ENCODE measurements at regions not wholly inside any gene's neighbourhood (a gene's known extent, or its start where the extent isn't known, plus 50 kb on each side); places are given as distances from the start of the nearest gene placed in this dataset.

DNA sequence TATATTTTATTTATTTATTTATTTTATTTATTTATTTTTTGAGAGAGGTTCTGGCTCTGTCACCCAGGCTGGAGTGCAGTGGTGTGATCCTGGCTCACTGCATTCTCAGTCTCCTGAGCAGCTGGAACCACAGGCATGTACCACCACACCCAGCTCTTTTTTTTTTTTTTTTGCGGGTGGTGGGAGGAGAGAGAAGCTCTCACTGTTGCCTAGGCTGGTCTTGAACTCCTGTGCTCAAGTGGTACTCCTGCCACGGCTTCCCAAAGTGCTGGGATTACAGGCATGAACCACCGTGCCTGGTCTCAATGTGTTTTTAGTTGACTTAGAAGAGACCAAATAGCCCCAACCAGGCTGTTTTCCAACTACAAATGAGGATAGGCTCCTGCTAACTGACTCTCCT lies 80.7 kb downstream of the PDCL3 start:
- TF ChIP-seq, protein P1, sequence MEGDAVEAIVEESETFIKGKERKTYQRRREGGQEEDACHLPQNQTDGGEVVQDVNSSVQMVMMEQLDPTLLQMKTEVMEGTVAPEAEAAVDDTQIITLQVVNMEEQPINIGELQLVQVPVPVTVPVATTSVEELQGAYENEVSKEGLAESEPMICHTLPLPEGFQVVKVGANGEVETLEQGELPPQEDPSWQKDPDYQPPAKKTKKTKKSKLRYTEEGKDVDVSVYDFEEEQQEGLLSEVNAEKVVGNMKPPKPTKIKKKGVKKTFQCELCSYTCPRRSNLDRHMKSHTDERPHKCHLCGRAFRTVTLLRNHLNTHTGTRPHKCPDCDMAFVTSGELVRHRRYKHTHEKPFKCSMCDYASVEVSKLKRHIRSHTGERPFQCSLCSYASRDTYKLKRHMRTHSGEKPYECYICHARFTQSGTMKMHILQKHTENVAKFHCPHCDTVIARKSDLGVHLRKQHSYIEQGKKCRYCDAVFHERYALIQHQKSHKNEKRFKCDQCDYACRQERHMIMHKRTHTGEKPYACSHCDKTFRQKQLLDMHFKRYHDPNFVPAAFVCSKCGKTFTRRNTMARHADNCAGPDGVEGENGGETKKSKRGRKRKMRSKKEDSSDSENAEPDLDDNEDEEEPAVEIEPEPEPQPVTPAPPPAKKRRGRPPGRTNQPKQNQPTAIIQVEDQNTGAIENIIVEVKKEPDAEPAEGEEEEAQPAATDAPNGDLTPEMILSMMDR (IDR thresholded peaks at IDR 0.05): no peak
- Mint-ChIP-seq H3K27me3 (ENCODE audit: unreplicated experiment) (peaks cover 43% of the 10 kb centered on the region), H3K36me3 (ENCODE audit: unreplicated experiment) (no peaks in the 10 kb centered on the region), H3K27ac (ENCODE audit: unreplicated experiment) (no peak overlapping the region), H3K4me3 (ENCODE audit: unreplicated experiment) (no peak overlapping the region), H3K4me1 (ENCODE audit: unreplicated experiment) (peaks cover 5% of the 10 kb centered on the region), H3K9me3 (ENCODE audit: unreplicated experiment) (peaks cover 4% of the 10 kb centered on the region)
- DNase-seq (ENCODE audit: extremely low spot score, unreplicated experiment): no peak

DNA sequence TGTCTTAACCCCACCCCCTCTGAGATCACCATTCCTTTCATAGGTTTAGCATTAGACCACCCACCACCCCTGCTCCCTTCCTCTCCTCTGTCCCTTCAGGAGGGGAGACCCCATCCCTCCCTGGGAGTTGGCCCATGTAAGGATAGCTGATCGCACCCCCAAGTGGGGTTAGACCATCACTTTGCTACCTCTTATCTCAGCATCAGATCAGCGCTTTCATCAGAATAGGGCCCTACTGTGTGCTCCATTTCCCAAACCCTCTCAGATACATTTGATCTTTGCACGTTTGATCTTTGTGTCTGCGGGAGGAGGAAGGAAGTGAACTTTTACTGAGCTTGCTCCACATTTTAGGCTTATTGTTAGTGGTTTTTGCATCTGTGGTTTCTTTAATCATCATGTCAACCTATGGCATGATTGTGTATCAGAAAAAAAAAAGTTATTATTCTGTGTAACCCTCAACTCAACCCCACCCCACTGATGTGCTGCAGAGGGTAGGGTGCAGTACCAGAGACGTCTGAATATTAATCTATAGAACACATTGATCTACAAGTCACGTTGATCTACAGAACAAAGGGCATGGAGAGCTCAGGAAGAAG lies 81.2 kb downstream of the PDCL3 start:
- H3K4me3 Mint-ChIP-seq (ENCODE audit: unreplicated experiment): no peak overlapping the region
- no peaks in the 10 kb centered on the region for H3K36me3 Mint-ChIP-seq (ENCODE audit: unreplicated experiment)
- no peak overlapping the region for H3K27ac Mint-ChIP-seq (ENCODE audit: unreplicated experiment)

DNA sequence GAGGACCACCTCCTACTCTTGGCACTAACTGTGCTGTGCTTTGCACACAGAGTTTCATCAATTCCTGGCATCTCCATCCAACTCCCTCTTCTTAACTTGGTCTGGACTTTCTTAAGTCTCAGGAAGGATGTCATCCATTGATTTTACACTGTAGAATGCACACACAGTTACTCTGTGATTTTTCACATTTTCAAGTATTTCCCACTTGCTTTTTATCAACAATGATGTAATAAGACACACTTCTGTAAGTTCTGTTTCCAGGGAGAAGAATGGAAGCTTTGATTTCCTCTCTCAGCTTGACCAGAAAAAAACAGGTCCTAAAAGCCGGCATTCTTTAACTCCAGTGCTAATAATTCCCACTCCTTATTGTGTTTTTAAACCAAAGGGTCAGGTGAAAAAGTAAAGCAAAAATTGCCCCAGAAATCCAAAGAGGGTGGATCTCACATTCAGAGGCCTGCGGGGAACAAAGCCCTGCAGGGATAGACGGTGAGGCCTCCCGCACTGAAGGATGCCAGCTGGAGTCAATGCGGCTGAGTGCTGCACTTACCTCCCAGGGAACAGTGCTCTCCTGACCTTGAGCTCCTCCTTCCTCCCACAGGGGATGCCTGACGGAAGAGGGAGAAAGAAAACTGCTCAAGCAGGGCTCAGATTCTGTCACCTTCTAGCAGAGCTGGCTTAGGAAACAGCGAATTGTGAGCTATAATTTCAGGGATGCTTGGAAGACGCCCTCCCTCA lies 83.1 kb downstream of the PDCL3 start:
- Mint-ChIP-seq H3K27me3 (ENCODE audit: unreplicated experiment) (peaks cover 34% of the 10 kb centered on the region), H3K9me3 (ENCODE audit: unreplicated experiment) (peaks cover 6% of the 10 kb centered on the region), H3K4me3 (ENCODE audit: unreplicated experiment) (no peak overlapping the region), H3K36me3 (ENCODE audit: unreplicated experiment) (no peaks in the 10 kb centered on the region), H3K27ac (ENCODE audit: unreplicated experiment) (no peak overlapping the region), H3K4me1 (ENCODE audit: unreplicated experiment) (peaks cover 5% of the 10 kb centered on the region)
- no peak for DNase-seq (ENCODE audit: extremely low spot score, unreplicated experiment)
- TF ChIP-seq, protein P1 (IDR thresholded peaks at IDR 0.05): no peak

More for the DNA sequence above, 81.2 kb downstream of the PDCL3 start:
- TF ChIP-seq, protein P1 (IDR thresholded peaks at IDR 0.05): no peak
- DNase-seq (ENCODE audit: extremely low spot score, unreplicated experiment): no peak
- Mint-ChIP-seq H3K27me3 (ENCODE audit: unreplicated experiment) (peaks cover 39% of the 10 kb centered on the region), H3K9me3 (ENCODE audit: unreplicated experiment) (peaks cover 4% of the 10 kb centered on the region), H3K4me1 (ENCODE audit: unreplicated experiment) (peaks cover 5% of the 10 kb centered on the region)

DNA sequence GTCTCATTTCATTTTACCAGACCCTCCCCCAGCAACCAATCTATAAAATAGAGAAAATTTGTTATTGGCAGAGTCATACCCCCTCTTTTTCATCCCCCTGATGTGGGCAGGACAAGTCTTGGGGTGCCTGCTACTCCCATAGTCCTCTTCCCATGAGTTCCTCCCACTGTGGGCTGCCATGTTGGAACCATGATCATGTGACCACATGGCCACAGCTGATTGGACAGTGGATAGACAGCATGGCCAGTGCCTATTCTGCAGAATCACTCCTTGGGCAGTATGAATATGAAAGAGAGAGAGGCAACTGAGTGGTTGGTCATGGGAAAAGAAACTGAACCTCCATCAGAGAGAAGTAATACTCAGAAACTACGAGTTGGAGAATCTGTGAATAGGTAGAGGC lies 84.9 kb downstream of the PDCL3 start:
- H3K9me3 Mint-ChIP-seq (ENCODE audit: unreplicated experiment): peaks cover 9% of the 10 kb centered on the region
- TF ChIP-seq, protein P1 (IDR thresholded peaks at IDR 0.05): no peak
- peaks cover 35% of the 10 kb centered on the region for H3K27me3 Mint-ChIP-seq (ENCODE audit: unreplicated experiment)
- DNase-seq (ENCODE audit: extremely low spot score, unreplicated experiment): peak; percentile 42
- H3K36me3 Mint-ChIP-seq (ENCODE audit: unreplicated experiment): no peaks in the 10 kb centered on the region
- H3K27ac Mint-ChIP-seq (ENCODE audit: unreplicated experiment): no peak overlapping the region
- peaks cover 5% of the 10 kb centered on the region for H3K4me1 Mint-ChIP-seq (ENCODE audit: unreplicated experiment)
- H3K4me3 Mint-ChIP-seq (ENCODE audit: unreplicated experiment): no peak overlapping the region

DNA sequence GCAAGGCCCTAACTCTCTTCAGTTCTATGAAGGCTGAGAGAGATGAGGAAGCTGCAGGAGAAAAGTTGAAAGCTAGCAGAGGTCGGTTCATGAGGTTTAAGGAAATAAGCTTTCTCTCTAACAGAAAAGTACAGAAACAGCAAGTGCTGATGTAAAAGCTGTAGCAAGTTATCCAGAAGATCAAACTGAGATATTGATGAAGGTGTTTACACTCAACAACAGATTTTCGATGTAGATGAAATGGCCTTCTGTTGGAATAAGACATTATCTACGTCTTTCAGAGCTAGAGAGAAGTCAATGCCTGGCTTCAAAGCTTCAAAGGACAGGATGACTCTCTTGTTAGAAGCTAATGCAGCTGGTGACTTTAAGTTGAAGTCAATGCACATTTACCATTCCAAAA lies 87.4 kb downstream of the PDCL3 start:
- Mint-ChIP-seq H3K27ac (ENCODE audit: unreplicated experiment) (no peak overlapping the region), H3K36me3 (ENCODE audit: unreplicated experiment) (no peaks in the 10 kb centered on the region), H3K4me3 (ENCODE audit: unreplicated experiment) (no peak overlapping the region), H3K4me1 (ENCODE audit: unreplicated experiment) (peaks cover 5% of the 10 kb centered on the region), H3K27me3 (ENCODE audit: unreplicated experiment) (peaks cover 36% of the 10 kb centered on the region), H3K9me3 (ENCODE audit: unreplicated experiment) (peaks cover 9% of the 10 kb centered on the region)
- TF ChIP-seq, protein P1 (IDR thresholded peaks at IDR 0.05): no peak
- DNase-seq (ENCODE audit: extremely low spot score, unreplicated experiment): no peak

Measured in osteocyte (in vitro differentiated cells).